ENCODE measurements at regions not wholly inside any gene's neighbourhood (a gene's known extent, or its start where the extent isn't known, plus 50 kb on each side); places are given as distances from the start of the nearest gene placed in this dataset.

GRCh38 chr18:64438178-64438577 lies 289.3 kb upstream of the LINC00305 start:
- TF ChIP-seq POLR2A (IDR thresholded peaks at IDR 0.05) (no peak), CTCF (IDR thresholded peaks at IDR 0.05) (no peak)
